ENCODE measurements at regions not wholly inside any gene's neighbourhood (a gene's known extent, or its start where the extent isn't known, plus 50 kb on each side); places are given as distances from the start of the nearest gene placed in this dataset.
"Not testable (repeated sequence)": the region's sequence is repeated elsewhere in the genome, so short reads cannot be mapped to it uniquely, and the experiment has no call there.

- H3K9me3 ChIP-seq (ENCODE audit: control insufficient read depth, insufficient read depth, low read length): no peaks in the 10 kb centered on the region
- H3K4me1 ChIP-seq (ENCODE audit: control insufficient read depth, low read length): no peaks in the 10 kb centered on the region
- H3K4me2 ChIP-seq (ENCODE audit: low read length): no peak overlapping the region
- no peak overlapping the region for H3K27ac ChIP-seq (ENCODE audit: low read depth, low read length)
- H3K4me3 ChIP-seq (ENCODE audit: low read length): no peak overlapping the region
- no peaks in the 10 kb centered on the region for H4K20me1 ChIP-seq (ENCODE audit: control insufficient read depth, insufficient read depth, low read depth, low read length)
- no peaks in the 10 kb centered on the region for H3F3A ChIP-seq (ENCODE audit: control insufficient read depth, insufficient read depth)
- no peaks in the 10 kb centered on the region for H3K9me2 ChIP-seq (replicated peaks; ENCODE audit: control insufficient read depth, low read length)
- H3K27me3 ChIP-seq (ENCODE audit: control insufficient read depth, low read length): no peaks in the 10 kb centered on the region
- TF ChIP-seq CTCF (IDR thresholded peaks at IDR 0.05; ENCODE audit: low read depth, low read length, poor library complexity, severe bottlenecking) (no peak), EZH2phosphoT487 (IDR thresholded peaks at IDR 0.05; ENCODE audit: borderline replicate concordance, low read length) (no peak)
- H3K36me3 ChIP-seq (ENCODE audit: control insufficient read depth, low read length): no peaks in the 10 kb centered on the region
- no peaks in the 10 kb centered on the region for H3K79me2 ChIP-seq (ENCODE audit: control insufficient read depth, low read length)
Observed at GRCh38 chr5:38138574-38138973, 119.8 kb upstream of the EGFLAM start.

- H3F3A ChIP-seq (ENCODE audit: control insufficient read depth, insufficient read depth): no peaks in the 10 kb centered on the region
Observed at GRCh38 chr5:38135486-38136039, 122.8 kb upstream of the EGFLAM start.

GRCh38 chr5:38134810-38135209 is 123.5 kb upstream of the EGFLAM start:
- no peaks in the 10 kb centered on the region for H3K27me3 ChIP-seq (ENCODE audit: control insufficient read depth, low read length)

More at GRCh38 chr5:38135486-38136039, 122.8 kb upstream of the EGFLAM start:
- Histone ChIP-seq H3K79me2 (ENCODE audit: control insufficient read depth, low read length) (no peaks in the 10 kb centered on the region), H3K4me3 (ENCODE audit: low read length) (no peak overlapping the region), H3K4me2 (ENCODE audit: low read length) (no peak overlapping the region), H3K27me3 (ENCODE audit: control insufficient read depth, low read length) (no peaks in the 10 kb centered on the region), H3K9me3 (ENCODE audit: control insufficient read depth, insufficient read depth, low read length) (no peaks in the 10 kb centered on the region), H4K20me1 (ENCODE audit: control insufficient read depth, insufficient read depth, low read depth, low read length) (no peaks in the 10 kb centered on the region), H3K27ac (ENCODE audit: low read depth, low read length) (no peak overlapping the region), H3K36me3 (ENCODE audit: control insufficient read depth, low read length) (no peaks in the 10 kb centered on the region), H3K4me1 (ENCODE audit: control insufficient read depth, low read length) (no peaks in the 10 kb centered on the region), H3K9me2 (replicated peaks; ENCODE audit: control insufficient read depth, low read length) (no peaks in the 10 kb centered on the region)
- no peak for TF ChIP-seq EZH2phosphoT487 (IDR thresholded peaks at IDR 0.05; ENCODE audit: borderline replicate concordance, low read length)
- no peak for TF ChIP-seq CTCF (IDR thresholded peaks at IDR 0.05; ENCODE audit: low read depth, low read length, poor library complexity, severe bottlenecking)

GRCh38 chr5:38134294-38134693 is 124.1 kb upstream of the EGFLAM start:
- H3F3A ChIP-seq (ENCODE audit: control insufficient read depth, insufficient read depth); H3K27ac ChIP-seq (ENCODE audit: low read depth, low read length); H3K36me3 ChIP-seq (ENCODE audit: control insufficient read depth, low read length); H3K9me2 ChIP-seq (replicated peaks; ENCODE audit: control insufficient read depth, low read length); H3K4me1 ChIP-seq (ENCODE audit: control insufficient read depth, low read length); H3K27me3 ChIP-seq (ENCODE audit: control insufficient read depth, low read length); H4K20me1 ChIP-seq (ENCODE audit: control insufficient read depth, insufficient read depth, low read depth, low read length); H3K79me2 ChIP-seq (ENCODE audit: control insufficient read depth, low read length); H3K9me3 ChIP-seq (ENCODE audit: control insufficient read depth, insufficient read depth, low read length); H3K4me3 ChIP-seq (ENCODE audit: low read length); H3K4me2 ChIP-seq (ENCODE audit: low read length): not testable (repeated sequence)

More at GRCh38 chr5:38134810-38135209, 123.5 kb upstream of the EGFLAM start:
- no peak overlapping the region for H3K4me2 ChIP-seq (ENCODE audit: low read length)
- H3K4me1 ChIP-seq (ENCODE audit: control insufficient read depth, low read length): no peaks in the 10 kb centered on the region
- TF ChIP-seq EZH2phosphoT487 (IDR thresholded peaks at IDR 0.05; ENCODE audit: borderline replicate concordance, low read length): no peak
- no peaks in the 10 kb centered on the region for H3K9me3 ChIP-seq (ENCODE audit: control insufficient read depth, insufficient read depth, low read length)
- no peak overlapping the region for H3K27ac ChIP-seq (ENCODE audit: low read depth, low read length)
- no peaks in the 10 kb centered on the region for H4K20me1 ChIP-seq (ENCODE audit: control insufficient read depth, insufficient read depth, low read depth, low read length)
- H3F3A ChIP-seq (ENCODE audit: control insufficient read depth, insufficient read depth): no peaks in the 10 kb centered on the region
- no peaks in the 10 kb centered on the region for H3K79me2 ChIP-seq (ENCODE audit: control insufficient read depth, low read length)
- no peak overlapping the region for H3K4me3 ChIP-seq (ENCODE audit: low read length)
- no peaks in the 10 kb centered on the region for H3K36me3 ChIP-seq (ENCODE audit: control insufficient read depth, low read length)
- H3K9me2 ChIP-seq (replicated peaks; ENCODE audit: control insufficient read depth, low read length): no peaks in the 10 kb centered on the region

All from DOHH2 (cell line).